Transverse colon (tissue), 4 donors: ENCODE measurements at regions not wholly inside any gene's neighbourhood (a gene's known extent, or its start where the extent isn't known, plus 50 kb on each side); places are given as distances from the start of the nearest gene placed in this dataset.

Source experiments
- DNase-seq: peaks from one replicate; pipeline ENCODE4 v3.0.0-alpha.2; 2019
- H3K27ac ChIP-seq, 4 donors: fragments of 200-600 bp; sonication (generic); 2 replicates each; pipeline ENCODE4 v1.5.1; 2016 to 2018; ENCODE audit warnings: inconsistent platforms in 4 of 4
- H3K27me3 ChIP-seq: fragments of 200-600 bp; sonication (generic); 2 replicates; pipeline ENCODE4 v1.5.1; 2017; ENCODE audit warnings: inconsistent platforms
- H3K36me3 ChIP-seq, 4 donors: fragments of 200-600 bp; sonication (generic); 2 replicates each; pipeline ENCODE4 v1.5.1; 2017 to 2019; ENCODE audit warnings: inconsistent platforms in 4 of 4
- H3K4me1 ChIP-seq, 4 donors: fragments of 200-600 bp; sonication (generic); 2 replicates each; pipeline ENCODE4 v1.5.1; 2017 to 2020; ENCODE audit warnings: inconsistent platforms in 4 of 4
- H3K4me3 ChIP-seq, 4 donors: fragments of 200-600 bp; sonication (generic); 1 replicate in 1 of 4; 2 replicates in 3 of 4; pipeline versions ENCODE4 v1.5.1 to v1.6.1; 2017 to 2019; ENCODE audit warnings: inconsistent platforms in 4 of 4
- H3K9me3 ChIP-seq, 2 donors: fragments of 200-600 bp; sonication (generic); 2 replicates each; pipeline ENCODE4 v1.5.1; 2017 to 2019; ENCODE audit warnings: inconsistent platforms in 2 of 2
- EP300 ChIP-seq: sonication (generic); formaldehyde crosslinking; IDR thresholded peaks from one replicate; pipeline ENCODE4 v1.6.1; 2017; ENCODE audit warnings: antibody characterized with exemption, low read depth
- POLR2A ChIP-seq: fragments of 450-650 bp; IDR thresholded peaks from one replicate; pipeline ENCODE4 v1.6.1; 2016; ENCODE audit warnings: antibody characterized with exemption, mild to moderate bottlenecking, moderate library complexity
- POLR2AphosphoS5 ChIP-seq, 3 donors: sonication (generic); formaldehyde crosslinking; IDR thresholded peaks; one replicate each; pipeline ENCODE4 v1.6.1; 2016; ENCODE audit warnings: antibody characterized with exemption in 3 of 3
- WGBS, 2 donors: methylation state at CpG; one replicate each; pipeline ENCODE4 v1.1.5; 2018; ENCODE audit warnings: low coverage in 1 of 2; 5-methylcytosine and 5-hydroxymethylcytosine counted together
- in situ Hi-C, 4 donors: fragments of 200-750 bp; cut with MboI; loops; one replicate each; pipeline versions ENCODE4 v1.15.0 to v1.15.1; 2017; ENCODE audit warnings: low sequenced_read_pairs in 3 of 4, low pct_ligation_motif_present in 1 of 4, low pct_unique_long_range_greater_than_20kb in 1 of 4
- intact Hi-C: fragments of 100-400 bp; cut with DNase I; formaldehyde crosslinking; loops from one replicate; pipeline ENCODE4 v1.15.1; 2023; ENCODE audit warnings: low total_unique reads
- TF ChIP-seq, protein P1 (sequence below), 5 experiments: fragments of 200-600 bp in 3 of 5; fragments of 450-650 bp in 2 of 5; sonication (generic) in 3 of 5; IDR thresholded peaks; 1 replicate in 2 of 5; 2 replicates in 3 of 5; pipeline ENCODE4 v1.5.1; 2016 to 2017; ENCODE audit warnings: antibody characterized with exemption in 5 of 5, inconsistent platforms in 3 of 5, mild to moderate bottlenecking in 2 of 5, moderate library complexity in 1 of 5

DNA sequence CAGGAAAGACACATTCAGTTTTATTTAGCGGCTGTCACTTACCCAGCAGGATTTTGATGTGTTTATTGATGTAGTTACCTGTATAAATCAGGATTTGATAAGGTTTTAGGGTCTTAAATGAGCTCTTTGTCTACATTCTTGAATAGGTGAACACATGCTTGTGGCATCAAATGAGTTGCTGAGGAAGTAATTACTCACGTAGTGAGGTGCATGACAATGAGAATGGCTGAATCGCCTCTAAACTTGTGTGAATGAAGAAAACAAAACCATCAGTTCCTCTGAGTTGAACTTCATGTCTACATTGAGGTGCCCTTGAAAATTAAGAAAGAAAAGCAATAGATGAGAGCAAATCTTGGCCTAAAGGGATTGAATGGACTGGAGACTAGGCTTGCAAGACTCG is 245.6 kb upstream of the SATB1 start:
- TF ChIP-seq, protein P1, sequence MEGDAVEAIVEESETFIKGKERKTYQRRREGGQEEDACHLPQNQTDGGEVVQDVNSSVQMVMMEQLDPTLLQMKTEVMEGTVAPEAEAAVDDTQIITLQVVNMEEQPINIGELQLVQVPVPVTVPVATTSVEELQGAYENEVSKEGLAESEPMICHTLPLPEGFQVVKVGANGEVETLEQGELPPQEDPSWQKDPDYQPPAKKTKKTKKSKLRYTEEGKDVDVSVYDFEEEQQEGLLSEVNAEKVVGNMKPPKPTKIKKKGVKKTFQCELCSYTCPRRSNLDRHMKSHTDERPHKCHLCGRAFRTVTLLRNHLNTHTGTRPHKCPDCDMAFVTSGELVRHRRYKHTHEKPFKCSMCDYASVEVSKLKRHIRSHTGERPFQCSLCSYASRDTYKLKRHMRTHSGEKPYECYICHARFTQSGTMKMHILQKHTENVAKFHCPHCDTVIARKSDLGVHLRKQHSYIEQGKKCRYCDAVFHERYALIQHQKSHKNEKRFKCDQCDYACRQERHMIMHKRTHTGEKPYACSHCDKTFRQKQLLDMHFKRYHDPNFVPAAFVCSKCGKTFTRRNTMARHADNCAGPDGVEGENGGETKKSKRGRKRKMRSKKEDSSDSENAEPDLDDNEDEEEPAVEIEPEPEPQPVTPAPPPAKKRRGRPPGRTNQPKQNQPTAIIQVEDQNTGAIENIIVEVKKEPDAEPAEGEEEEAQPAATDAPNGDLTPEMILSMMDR (IDR thresholded peaks at IDR 0.05) = no peak
- TF ChIP-seq EP300 = no peak
- TF ChIP-seq POLR2AphosphoS5 (IDR thresholded peaks at IDR 0.05) = no peak
- TF ChIP-seq POLR2A = no peak
- Histone ChIP-seq H3K9me3 (no peaks in the 10 kb centered on the region), H3K27me3 (no peaks in the 10 kb centered on the region), H3K27ac (no peak overlapping the region), H3K36me3 (no peaks in the 10 kb centered on the region), H3K4me3 (no peak overlapping the region), H3K4me1 (no peaks in the 10 kb centered on the region)
- DNase-seq = no peak
- 65 to 84% methylated on average over 3 to 4 of the region's 4 CpGs for WGBS, 2 donors
- in situ Hi-C loops (no loop called here), intact Hi-C loops (no loop called here)

DNA sequence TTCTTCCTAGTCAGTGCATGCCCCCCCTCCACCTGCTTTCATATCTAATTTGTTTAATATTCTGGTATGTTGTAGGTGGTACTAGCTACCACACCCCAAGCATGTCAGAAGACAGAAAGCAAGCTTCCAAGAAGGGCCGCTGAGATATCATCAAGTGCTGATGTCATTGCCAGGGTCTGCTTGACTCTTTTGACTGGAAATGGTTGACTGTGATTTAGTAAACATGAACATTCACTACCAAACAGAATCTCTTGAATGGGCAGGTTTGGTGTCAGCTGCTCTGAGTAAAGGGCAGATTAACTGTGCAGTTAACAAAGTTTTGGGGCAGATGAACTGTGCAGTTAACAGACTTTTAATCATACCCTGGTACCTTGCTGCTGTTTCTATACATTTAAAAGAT is 244.2 kb upstream of the SATB1 start:
- in situ Hi-C loops = no loop called here
- TF ChIP-seq EP300 (no peak), POLR2AphosphoS5 (IDR thresholded peaks at IDR 0.05) (no peak), POLR2A (no peak)
- TF ChIP-seq, protein P1 (IDR thresholded peaks at IDR 0.05) = no peak
- WGBS, 2 donors = 94 to 100% methylated on average over 1 of the region's 1 CpG
- no peak for DNase-seq
- H3K9me3 ChIP-seq = no peaks in the 10 kb centered on the region
- no peaks in the 10 kb centered on the region for H3K27me3 ChIP-seq
- no peaks in the 10 kb centered on the region for H3K4me1 ChIP-seq
- no peak overlapping the region for H3K4me3 ChIP-seq
- H3K36me3 ChIP-seq = no peaks in the 10 kb centered on the region
- H3K27ac ChIP-seq = no peak overlapping the region
- intact Hi-C loops = no loop called here

DNA sequence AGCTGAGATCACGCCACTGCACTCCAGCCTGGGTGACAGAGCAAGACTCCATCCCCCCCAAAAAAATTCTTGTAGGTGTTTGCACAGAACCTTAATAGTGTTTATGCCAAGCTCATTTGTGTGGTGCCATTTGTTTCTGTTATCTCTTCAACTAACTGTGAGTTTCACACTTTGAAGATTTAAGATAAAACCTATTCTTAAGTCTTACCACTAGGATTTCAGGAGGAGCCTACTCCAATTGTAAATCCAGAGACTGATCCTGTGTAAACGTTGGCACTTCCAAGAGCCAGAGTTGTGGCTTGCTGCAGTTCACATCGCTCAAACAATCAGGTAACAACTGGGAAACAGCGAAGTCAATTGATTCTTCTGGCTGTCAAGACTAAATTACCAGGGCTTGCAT is 242.4 kb upstream of the SATB1 start:
- no peak for DNase-seq
- intact Hi-C loops = no loop called here
- Histone ChIP-seq H3K27me3 (no peaks in the 10 kb centered on the region), H3K9me3 (no peaks in the 10 kb centered on the region), H3K4me3 (no peak overlapping the region), H3K4me1 (no peaks in the 10 kb centered on the region), H3K27ac (no peak overlapping the region), H3K36me3 (no peaks in the 10 kb centered on the region)
- in situ Hi-C loops = no loop called here
- TF ChIP-seq EP300 = no peak
- TF ChIP-seq POLR2A = no peak
- TF ChIP-seq POLR2AphosphoS5 (IDR thresholded peaks at IDR 0.05) = no peak
- TF ChIP-seq, protein P1 (IDR thresholded peaks at IDR 0.05) = no peak
- WGBS, 2 donors = 72 to 87% methylated on average over 3 to 4 of the region's 4 CpGs

DNA sequence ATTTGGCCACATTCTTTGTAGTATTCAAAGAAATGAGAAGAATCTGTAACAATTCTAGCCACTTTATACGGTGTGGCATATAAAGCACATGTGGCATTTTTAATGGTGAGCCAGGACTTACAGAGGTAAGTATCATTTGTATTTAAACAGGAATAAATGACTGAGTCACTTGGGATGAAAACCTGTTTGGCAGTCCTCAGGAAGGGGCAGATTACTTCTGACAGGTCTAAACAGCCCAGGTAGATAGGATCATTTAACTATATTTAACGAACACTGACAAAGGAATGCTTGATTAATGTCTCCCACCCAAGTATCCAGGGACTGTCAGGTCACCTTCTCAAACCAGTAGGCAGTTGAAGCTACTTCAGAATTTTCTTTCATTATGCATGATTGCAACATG is 241.5 kb upstream of the SATB1 start:
- WGBS, 2 donors = 83 to 84% methylated on average over 2 of the region's 2 CpGs
- intact Hi-C loops (no loop called here), in situ Hi-C loops (no loop called here)
- DNase-seq = no peak
- H3K36me3 ChIP-seq = no peaks in the 10 kb centered on the region
- no peak overlapping the region for H3K4me3 ChIP-seq
- H3K9me3 ChIP-seq = no peaks in the 10 kb centered on the region
- no peaks in the 10 kb centered on the region for H3K4me1 ChIP-seq
- H3K27me3 ChIP-seq = no peaks in the 10 kb centered on the region
- H3K27ac ChIP-seq = no peak overlapping the region
- TF ChIP-seq, protein P1 (IDR thresholded peaks at IDR 0.05) = no peak
- TF ChIP-seq EP300 = no peak
- no peak for TF ChIP-seq POLR2A
- no peak for TF ChIP-seq POLR2AphosphoS5 (IDR thresholded peaks at IDR 0.05)
